Neural cell (in vitro differentiated cells): ENCODE measurements at regions not wholly inside any gene's neighbourhood (a gene's known extent, or its start where the extent isn't known, plus 50 kb on each side); places are given as distances from the start of the nearest gene placed in this dataset.

ENCODE experiments used
- H2AFZ ChIP-seq: fragments of 200-600, 300-800 bp; sonication (generic), shearing (Covaris generic); 2 replicates; pipeline ENCODE4 v1.6.0; 2014; ENCODE audit warnings: low read depth, mild to moderate bottlenecking, antibody characterized with exemption, low read length, moderate library complexity
- H3F3A ChIP-seq: fragments of 200-600 bp; shearing (Covaris generic); 2 replicates; pipeline ENCODE4 v1.6.1; 2016; ENCODE audit warnings: mild to moderate bottlenecking, moderate library complexity, mixed read lengths, antibody characterized with exemption, low read length; ENCODE audit not compliant: insufficient read depth, poor library complexity, severe bottlenecking
- H3K27ac ChIP-seq: fragments of 200-600, 300-800 bp; sonication (generic), shearing (Covaris generic); 2 replicates; pipeline ENCODE4 v1.5.1; 2014; ENCODE audit warnings: mild to moderate bottlenecking, low read length, moderate library complexity
- H3K27me3 ChIP-seq: fragments of 300-800, 200-600 bp; sonication (generic), shearing (Covaris generic); 2 replicates; pipeline ENCODE4 v1.6.0; 2014; ENCODE audit warnings: mild to moderate bottlenecking, low read depth, low read length, moderate library complexity; ENCODE audit not compliant: insufficient read depth
- H3K36me3 ChIP-seq: fragments of 300-800, 200-600 bp; sonication (generic), shearing (Covaris generic); 2 replicates; pipeline ENCODE4 v1.5.1; 2014; ENCODE audit warnings: mild to moderate bottlenecking, antibody characterized with exemption, low read length, moderate library complexity; ENCODE audit not compliant: insufficient read depth
- H3K4me2 ChIP-seq: fragments of 300-800, 200-600 bp; sonication (generic), shearing (Covaris generic); 2 replicates; pipeline ENCODE4 v1.6.0; 2014; ENCODE audit warnings: mild to moderate bottlenecking, low read length
- H3K4me3 ChIP-seq: fragments of 300-800, 200-600 bp; sonication (generic), shearing (Covaris generic); 2 replicates; pipeline ENCODE4 v1.5.1; 2014; ENCODE audit warnings: mild to moderate bottlenecking, low read length, moderate library complexity
- H3K79me2 ChIP-seq: fragments of 200-600 bp; shearing (Covaris generic); replicated peaks from 2 replicates; pipeline ENCODE4 v1.6.0; 2014; ENCODE audit warnings: mild to moderate bottlenecking, low read length, moderate library complexity; ENCODE audit not compliant: insufficient read depth
- H3K9ac ChIP-seq: fragments of 300-800, 200-600 bp; sonication (generic), shearing (Covaris generic); 2 replicates; pipeline ENCODE4 v1.6.1; 2016; ENCODE audit warnings: mild to moderate bottlenecking, low read length, mixed read lengths
- H3K9me2 ChIP-seq: fragments of 200-600 bp; shearing (Covaris generic); 2 replicates; pipeline ENCODE4 v1.6.1; 2016; ENCODE audit warnings: mild to moderate bottlenecking, low read length, mixed read lengths; ENCODE audit not compliant: insufficient read depth
- H3K9me3 ChIP-seq: fragments of 200-600, 300-800 bp; sonication (generic), shearing (Covaris generic); 2 replicates; pipeline ENCODE4 v1.6.1; 2016; ENCODE audit warnings: mild to moderate bottlenecking, mixed run types, low read length, moderate library complexity, mixed read lengths
- H4K20me1 ChIP-seq: fragments of 200-600 bp; shearing (Covaris generic); 2 replicates; pipeline ENCODE4 v1.6.1; 2016; ENCODE audit warnings: mild to moderate bottlenecking, mixed run types; ENCODE audit not compliant: insufficient read depth
- CTCF ChIP-seq: fragments of 450-650 bp; IDR thresholded peaks from 2 replicates; pipeline ENCODE4 v1.5.1; 2014; ENCODE audit warnings: antibody characterized with exemption, mild to moderate bottlenecking, moderate library complexity; ENCODE audit not compliant: poor library complexity, severe bottlenecking
- EP300 ChIP-seq: fragments of 450-650 bp; conservative IDR thresholded peaks from 2 replicates; pipeline ENCODE4 v1.6.1; 2014; ENCODE audit warnings: antibody characterized with exemption, mild to moderate bottlenecking, moderate library complexity; ENCODE audit not compliant: poor library complexity, severe bottlenecking
- EZH2 ChIP-seq: fragments of 200-600, 300-800 bp; shearing (Covaris generic), sonication (generic); IDR thresholded peaks from 2 replicates; pipeline ENCODE4 v1.6.1; 2014; ENCODE audit warnings: antibody characterized with exemption, low read length, borderline replicate concordance, mild to moderate bottlenecking; ENCODE audit not compliant: insufficient read depth, poor library complexity, severe bottlenecking
- MXI1 ChIP-seq: fragments of 450-650 bp; conservative IDR thresholded peaks from 2 replicates; pipeline ENCODE4 v1.6.1; 2014; ENCODE audit warnings: antibody characterized with exemption, mild to moderate bottlenecking; ENCODE audit not compliant: poor library complexity, severe bottlenecking
- POLR2AphosphoS5 ChIP-seq: IDR thresholded peaks from 2 replicates; pipeline ENCODE4 v1.6.1; 2012
- RAD21 ChIP-seq: fragments of 450-650 bp; conservative IDR thresholded peaks from 2 replicates; pipeline ENCODE4 v1.6.1; 2014; ENCODE audit warnings: antibody characterized with exemption, mild to moderate bottlenecking, moderate library complexity
- REST ChIP-seq: IDR thresholded peaks from 2 replicates; pipeline ENCODE4 v1.6.1; 2012; ENCODE audit warnings: borderline replicate concordance
- SMC3 ChIP-seq: fragments of 450-650 bp; conservative IDR thresholded peaks from 2 replicates; pipeline ENCODE4 v1.6.1; 2014; ENCODE audit warnings: antibody characterized with exemption, mild to moderate bottlenecking, moderate library complexity; ENCODE audit not compliant: poor library complexity
- TAF1 ChIP-seq: IDR thresholded peaks from 2 replicates; pipeline ENCODE4 v1.6.1; 2012; ENCODE audit warnings: low read depth

- H3K9me2 ChIP-seq, result no peaks in the 10 kb centered on the region
- H3K27ac ChIP-seq, result no peak overlapping the region
- H3K79me2 ChIP-seq, result no peaks in the 10 kb centered on the region
- no peaks in the 10 kb centered on the region for H3K9me3 ChIP-seq
- H3K4me2 ChIP-seq, result no peak overlapping the region
- no peaks in the 10 kb centered on the region for H3K27me3 ChIP-seq
- no peak overlapping the region for H3K9ac ChIP-seq
- H4K20me1 ChIP-seq, result no peaks in the 10 kb centered on the region
- H3K36me3 ChIP-seq, result no peaks in the 10 kb centered on the region
- H3F3A ChIP-seq, result no peaks in the 10 kb centered on the region
- H3K4me3 ChIP-seq, result no peak overlapping the region
- no peak overlapping the region for H2AFZ ChIP-seq
- TF ChIP-seq TAF1 (no peak), REST (no peak), EP300 (no peak), SMC3 (no peak), CTCF (no peak), RAD21 (no peak), POLR2AphosphoS5 (no peak)
Measured at GRCh38 chr4:175411251-175411650, 400.8 kb downstream of the GPM6A start.

- Histone ChIP-seq H3K4me2 (no peak overlapping the region), H3K27ac (no peak overlapping the region), H2AFZ (no peak overlapping the region), H3K36me3 (no peaks in the 10 kb centered on the region), H3K27me3 (no peaks in the 10 kb centered on the region), H3F3A (no peaks in the 10 kb centered on the region), H3K9ac (no peak overlapping the region), H4K20me1 (no peaks in the 10 kb centered on the region), H3K9me2 (no peaks in the 10 kb centered on the region), H3K4me3 (no peak overlapping the region), H3K9me3 (no peaks in the 10 kb centered on the region), H3K79me2 (no peaks in the 10 kb centered on the region)
- TF ChIP-seq POLR2AphosphoS5 (no peak), MXI1 (no peak), RAD21 (no peak), EZH2 (no peak), EP300 (no peak), REST (no peak), SMC3 (no peak), CTCF (no peak), TAF1 (no peak)
Measured at GRCh38 chr4:175412161-175412560, 399.9 kb downstream of the GPM6A start.
